PC-9 (cell line): ENCODE measurements at regions not wholly inside any gene's neighbourhood (a gene's known extent, or its start where the extent isn't known, plus 50 kb on each side); places are given as distances from the start of the nearest gene placed in this dataset.

ENCODE experiments used
- EZH2 ChIP-seq: fragments of 200-600 bp; sonication (generic); IDR thresholded peaks from 2 replicates; pipeline ENCODE4 v1.8.0; 2017; ENCODE audit warnings: antibody characterized with exemption, low read depth
- TF ChIP-seq, protein P1 (sequence below): fragments of 200-600 bp; sonication (generic); conservative IDR thresholded peaks from 2 replicates; pipeline ENCODE4 v1.6.1; 2017; ENCODE audit warnings: mixed run types, antibody characterized with exemption, mild to moderate bottlenecking, moderate library complexity

DNA sequence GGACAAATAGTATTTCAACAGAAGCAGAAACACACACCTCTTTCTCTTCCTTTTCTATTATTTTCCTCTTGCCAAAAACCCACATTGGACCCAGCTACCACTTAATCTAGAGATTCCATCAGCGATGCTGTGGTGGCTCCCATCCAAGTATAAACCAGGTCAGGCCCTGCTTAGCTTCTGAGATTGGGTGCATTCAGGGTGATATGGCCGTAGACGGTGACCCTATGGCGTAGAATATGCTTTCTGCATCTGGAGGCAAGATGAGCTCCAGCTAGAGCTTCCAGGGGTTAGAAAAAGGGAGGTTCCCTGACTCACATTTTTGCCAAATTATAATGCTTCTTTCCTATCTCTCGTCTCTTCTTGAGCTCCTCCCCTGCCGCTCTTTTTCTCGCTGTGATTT lies 66.5 kb downstream of the TNP1 start:
- no peak for TF ChIP-seq EZH2
- TF ChIP-seq, protein P1, sequence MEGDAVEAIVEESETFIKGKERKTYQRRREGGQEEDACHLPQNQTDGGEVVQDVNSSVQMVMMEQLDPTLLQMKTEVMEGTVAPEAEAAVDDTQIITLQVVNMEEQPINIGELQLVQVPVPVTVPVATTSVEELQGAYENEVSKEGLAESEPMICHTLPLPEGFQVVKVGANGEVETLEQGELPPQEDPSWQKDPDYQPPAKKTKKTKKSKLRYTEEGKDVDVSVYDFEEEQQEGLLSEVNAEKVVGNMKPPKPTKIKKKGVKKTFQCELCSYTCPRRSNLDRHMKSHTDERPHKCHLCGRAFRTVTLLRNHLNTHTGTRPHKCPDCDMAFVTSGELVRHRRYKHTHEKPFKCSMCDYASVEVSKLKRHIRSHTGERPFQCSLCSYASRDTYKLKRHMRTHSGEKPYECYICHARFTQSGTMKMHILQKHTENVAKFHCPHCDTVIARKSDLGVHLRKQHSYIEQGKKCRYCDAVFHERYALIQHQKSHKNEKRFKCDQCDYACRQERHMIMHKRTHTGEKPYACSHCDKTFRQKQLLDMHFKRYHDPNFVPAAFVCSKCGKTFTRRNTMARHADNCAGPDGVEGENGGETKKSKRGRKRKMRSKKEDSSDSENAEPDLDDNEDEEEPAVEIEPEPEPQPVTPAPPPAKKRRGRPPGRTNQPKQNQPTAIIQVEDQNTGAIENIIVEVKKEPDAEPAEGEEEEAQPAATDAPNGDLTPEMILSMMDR: no peak
